CD4-positive, alpha-beta T cell (primary cell): ENCODE measurements at regions not wholly inside any gene's neighbourhood (a gene's known extent, or its start where the extent isn't known, plus 50 kb on each side); places are given as distances from the start of the nearest gene placed in this dataset.

Source experiments
- ATAC-seq: fragments of 200-7000 bp; cut with Tn5 transposase; one replicate; pipeline ENCODE4 v1.10.0; 2022; ENCODE audit warnings: mild to moderate bottlenecking; ENCODE audit not compliant: poor library complexity
- CTCF ChIA-PET: fragments of 350-600 bp; sonication (Branson Sonifier 250); formaldehyde crosslinking; loops from one replicate; lab custom pipeline; 2021; ENCODE audit warnings: antibody characterized with exemption, inconsistent platforms; lab: Charles Lee
- POLR2A ChIA-PET: fragments of 350-600 bp; sonication (Branson Sonifier 250); formaldehyde crosslinking; loops from one replicate; lab custom pipeline; 2021; ENCODE audit warnings: antibody characterized with exemption, inconsistent platforms; lab: Charles Lee
- DNase-seq, 14 experiments: peaks; one replicate each; pipeline ENCODE4 v3.0.0-alpha.2; 2013 to 2020; ENCODE audit warnings: mixed read lengths in 2 of 14
- H3K27ac ChIP-seq, 2 donors: one replicate each; pipeline versions ENCODE4 v1.5.1 to v1.7.0; 2013; ENCODE audit warnings: low read length in 2 of 2, low read depth in 1 of 2, mild to moderate bottlenecking in 1 of 2
- H3K27me3 ChIP-seq, 2 experiments: 1 replicate in 1 of 2; 2 replicates in 1 of 2; pipeline versions ENCODE4 v1.6.1 to v1.7.0; 2013; ENCODE audit warnings: low read length in 2 of 2, control low read depth in 1 of 2, mild to moderate bottlenecking in 1 of 2, moderate library complexity in 1 of 2; ENCODE audit not compliant: insufficient read depth in 2 of 2, control insufficient read depth in 1 of 2
- H3K36me3 ChIP-seq: one replicate; pipeline ENCODE4 v1.6.1; 2013; ENCODE audit warnings: low read length, control low read depth; ENCODE audit not compliant: insufficient read depth
- H3K4me1 ChIP-seq: one replicate; pipeline ENCODE4 v1.6.1; 2013; ENCODE audit warnings: low read length, control low read depth; ENCODE audit not compliant: insufficient read depth
- H3K4me3 ChIP-seq: one replicate; pipeline ENCODE4 v1.5.1; 2013; ENCODE audit warnings: mild to moderate bottlenecking, low read length, moderate library complexity
- H3K9me3 ChIP-seq, 2 experiments: 1 replicate in 1 of 2; 2 replicates in 1 of 2; pipeline versions ENCODE4 v1.6.1 to v1.7.0; 2013; ENCODE audit warnings: low read length in 2 of 2, mild to moderate bottlenecking in 2 of 2, control low read depth in 1 of 2, moderate library complexity in 1 of 2; ENCODE audit not compliant: control insufficient read depth in 1 of 2, insufficient read depth in 1 of 2
- H3K27ac Mint-ChIP-seq: one replicate; pipeline ENCODE4 v1.8.0; 2020; ENCODE audit warnings: mixed read lengths
- H3K27me3 Mint-ChIP-seq: one replicate; pipeline ENCODE4 v1.8.0; 2021; ENCODE audit warnings: mixed read lengths
- H3K36me3 Mint-ChIP-seq: one replicate; pipeline ENCODE4 v1.8.0; 2021; ENCODE audit warnings: low read depth, mixed read lengths
- H3K4me1 Mint-ChIP-seq: one replicate; pipeline ENCODE4 v1.8.0; 2021; ENCODE audit warnings: low read depth, mixed read lengths
- H3K4me3 Mint-ChIP-seq: one replicate; pipeline ENCODE4 v1.8.0; 2020; ENCODE audit warnings: mild to moderate bottlenecking, mixed read lengths
- H3K9me3 Mint-ChIP-seq: one replicate; pipeline ENCODE4 v1.8.0; 2020; ENCODE audit warnings: mixed read lengths
- intact Hi-C, 2 experiments: fragments of 100-400 bp; cut with DNase I in 1 of 2; cut with micrococcal nuclease in 1 of 2; formaldehyde crosslinking; loops; one replicate each; pipeline versions ENCODE4 v1.15.1 to v1.9.0; 2023 to 2025; cut with DNase I, micrococcal nuclease
- TF ChIP-seq, protein P1 (sequence below): fragments of 200-600 bp; IDR thresholded peaks from one replicate; pipeline ENCODE4 v1.8.0; 2022; ENCODE audit warnings: antibody characterized with exemption, mild to moderate bottlenecking

DNA sequence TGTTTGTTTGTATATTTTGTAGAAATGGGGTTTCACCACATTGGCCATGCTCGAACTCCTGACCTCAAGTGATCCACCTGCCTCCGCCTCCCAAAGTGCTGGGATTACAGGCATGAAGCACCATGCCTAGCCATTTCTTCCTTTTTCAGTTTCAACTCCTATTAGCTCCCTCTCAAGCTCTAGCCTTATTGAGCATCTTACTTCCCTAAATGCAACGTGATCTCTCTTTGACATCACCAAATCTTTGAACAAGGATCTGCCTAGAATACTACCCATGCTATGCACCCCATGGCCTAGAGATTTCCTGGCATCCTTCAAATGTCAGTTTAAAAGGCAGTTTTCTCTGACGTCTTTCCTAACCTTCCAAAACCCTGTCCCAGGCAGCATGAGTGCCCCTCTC lies 91.1 kb upstream of the NR5A2 start:
- peaks cover 22% of the 10 kb centered on the region for H3K4me1 Mint-ChIP-seq

GRCh38 chr1:199937161-199937560 lies 90.3 kb upstream of the NR5A2 start:
- intact Hi-C loops: no loop called here
- no peak overlapping the region for H3K27ac ChIP-seq
- no peak overlapping the region for H3K4me3 Mint-ChIP-seq
- H3K9me3 ChIP-seq: no peaks in the 10 kb centered on the region
- peaks cover 23% of the 10 kb centered on the region for H3K4me1 Mint-ChIP-seq
- POLR2A ChIA-PET: no interaction called here
- no peaks in the 10 kb centered on the region for H3K9me3 Mint-ChIP-seq
- H3K27me3 Mint-ChIP-seq: peaks cover 20% of the 10 kb centered on the region
- no peaks in the 10 kb centered on the region for H3K36me3 ChIP-seq
- no peak overlapping the region for H3K27ac Mint-ChIP-seq
- CTCF ChIA-PET: interaction anchor here (1.0 kb wide), 1 partner anchor 184 kb away, joined by 3 read pairs; no protein-coding TSS in a partner anchor
- no peaks in the 10 kb centered on the region for H3K36me3 Mint-ChIP-seq
- H3K27me3 ChIP-seq: peaks cover 6 to 10% of the 10 kb centered on the region in 2 experiments
- DNase-seq (no peak), ATAC-seq (no peak)
- no peak overlapping the region for H3K4me3 ChIP-seq
- TF ChIP-seq, protein P1, sequence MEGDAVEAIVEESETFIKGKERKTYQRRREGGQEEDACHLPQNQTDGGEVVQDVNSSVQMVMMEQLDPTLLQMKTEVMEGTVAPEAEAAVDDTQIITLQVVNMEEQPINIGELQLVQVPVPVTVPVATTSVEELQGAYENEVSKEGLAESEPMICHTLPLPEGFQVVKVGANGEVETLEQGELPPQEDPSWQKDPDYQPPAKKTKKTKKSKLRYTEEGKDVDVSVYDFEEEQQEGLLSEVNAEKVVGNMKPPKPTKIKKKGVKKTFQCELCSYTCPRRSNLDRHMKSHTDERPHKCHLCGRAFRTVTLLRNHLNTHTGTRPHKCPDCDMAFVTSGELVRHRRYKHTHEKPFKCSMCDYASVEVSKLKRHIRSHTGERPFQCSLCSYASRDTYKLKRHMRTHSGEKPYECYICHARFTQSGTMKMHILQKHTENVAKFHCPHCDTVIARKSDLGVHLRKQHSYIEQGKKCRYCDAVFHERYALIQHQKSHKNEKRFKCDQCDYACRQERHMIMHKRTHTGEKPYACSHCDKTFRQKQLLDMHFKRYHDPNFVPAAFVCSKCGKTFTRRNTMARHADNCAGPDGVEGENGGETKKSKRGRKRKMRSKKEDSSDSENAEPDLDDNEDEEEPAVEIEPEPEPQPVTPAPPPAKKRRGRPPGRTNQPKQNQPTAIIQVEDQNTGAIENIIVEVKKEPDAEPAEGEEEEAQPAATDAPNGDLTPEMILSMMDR: no peak
- no peaks in the 10 kb centered on the region for H3K4me1 ChIP-seq

More for the DNA sequence above, 91.1 kb upstream of the NR5A2 start:
- ChIA-PET POLR2A (no interaction called here), CTCF (interaction anchor here (1.0 kb wide), 1 partner anchor 185 kb away, joined by 3 read pairs; no protein-coding TSS in a partner anchor)
- no peaks in the 10 kb centered on the region for H3K4me1 ChIP-seq
- no peak for DNase-seq
- H3K4me3 ChIP-seq: no peak overlapping the region
- Mint-ChIP-seq H3K27me3 (peaks cover 20% of the 10 kb centered on the region), H3K9me3 (no peaks in the 10 kb centered on the region), H3K27ac (no peak overlapping the region), H3K36me3 (no peaks in the 10 kb centered on the region), H3K4me3 (no peak overlapping the region)
- TF ChIP-seq, protein P1: no peak
- H3K36me3 ChIP-seq: no peaks in the 10 kb centered on the region
- H3K9me3 ChIP-seq: no peaks in the 10 kb centered on the region
- intact Hi-C loops: no loop called here
- no peak overlapping the region for H3K27ac ChIP-seq
- ATAC-seq: no peak
- H3K27me3 ChIP-seq: peaks cover 6 to 10% of the 10 kb centered on the region in 2 experiments

DNA sequence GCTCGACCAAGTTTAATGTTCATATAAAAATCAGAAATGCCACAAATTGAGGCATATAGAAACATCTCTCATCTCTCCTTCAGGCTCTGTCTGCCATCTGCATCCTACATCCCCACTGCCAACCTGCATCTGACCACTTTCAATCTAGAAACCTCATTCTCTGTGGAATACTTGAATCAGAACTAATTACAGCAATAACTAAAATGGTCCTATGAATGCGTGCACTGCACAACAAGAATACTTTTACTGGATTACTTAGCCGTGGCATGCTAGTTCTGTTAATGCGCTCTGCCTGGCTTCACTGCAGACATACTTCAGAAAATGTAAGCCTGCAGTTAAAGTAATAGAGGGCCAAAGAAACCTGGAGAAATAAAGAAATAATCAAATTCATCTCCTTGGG lies 89.8 kb upstream of the NR5A2 start:
- CTCF ChIA-PET: no interaction called here
- intact Hi-C loops: no loop called here
- H3K27me3 ChIP-seq: peaks cover 6 to 10% of the 10 kb centered on the region in 2 experiments
- TF ChIP-seq, protein P1: no peak
- no peak overlapping the region for H3K27ac ChIP-seq
- ATAC-seq (no peak), DNase-seq (no peak)
- H3K4me3 ChIP-seq: no peak overlapping the region
- peaks cover 19% of the 10 kb centered on the region for H3K4me1 Mint-ChIP-seq
- H3K9me3 ChIP-seq: no peaks in the 10 kb centered on the region
- H3K27ac Mint-ChIP-seq: no peak overlapping the region
- H3K4me3 Mint-ChIP-seq: no peak overlapping the region
- H3K9me3 Mint-ChIP-seq: no peaks in the 10 kb centered on the region
- no peaks in the 10 kb centered on the region for H3K36me3 ChIP-seq
- POLR2A ChIA-PET: no interaction called here
- H3K4me1 ChIP-seq: no peaks in the 10 kb centered on the region
- H3K27me3 Mint-ChIP-seq: peaks cover 20% of the 10 kb centered on the region
- H3K36me3 Mint-ChIP-seq: no peaks in the 10 kb centered on the region
